GM10266 (cell line): ENCODE measurements at regions not wholly inside any gene's neighbourhood (a gene's known extent, or its start where the extent isn't known, plus 50 kb on each side); places are given as distances from the start of the nearest gene placed in this dataset.
"Not testable (repeated sequence)": the region's sequence is repeated elsewhere in the genome, so short reads cannot be mapped to it uniquely, and the experiment has no call there.

Experiments used
- DNase-seq: peaks from one replicate; pipeline ENCODE4 v3.0.0; 2012; ENCODE audit errors: extremely low spot score
- CTCF ChIP-seq: IDR thresholded peaks from 2 replicates; pipeline ENCODE4 v1.5.1; 2012; ENCODE audit warnings: mild to moderate bottlenecking, low read depth; ENCODE audit not compliant: control insufficient read depth, insufficient read depth; ENCODE audit errors: missing control alignments

- TF ChIP-seq CTCF, result no peak
- DNase-seq, result no peak
These were observed 75.6 kb upstream of the UXS1 start for GRCh38 chr2:106269591-106270291.

- no peak for DNase-seq
These were observed 73.9 kb upstream of the UXS1 start for GRCh38 chr2:106267997-106268396.

GRCh38 chr2:106261871-106262321, 67.8 kb upstream of the UXS1 start:
- DNase-seq, result no peak
- TF ChIP-seq CTCF, result no peak

More at GRCh38 chr2:106267997-106268396, 73.9 kb upstream of the UXS1 start:
- no peak for TF ChIP-seq CTCF

GRCh38 chr2:106258859-106259258, 64.8 kb upstream of the UXS1 start:
- not testable (repeated sequence) for DNase-seq

GRCh38 chr2:106257830-106258229, 63.7 kb upstream of the UXS1 start:
- DNase-seq, result no peak
- no peak for TF ChIP-seq CTCF

GRCh38 chr2:106257135-106257534, 63.0 kb upstream of the UXS1 start:
- TF ChIP-seq CTCF, result no peak
- DNase-seq, result no peak

- not testable (repeated sequence) for DNase-seq
These were observed 55.2 kb upstream of the UXS1 start for GRCh38 chr2:106249157-106249828.

- not testable (repeated sequence) for DNase-seq
- peak; percentile 11 for TF ChIP-seq CTCF
These were observed 54.5 kb upstream of the UXS1 start for GRCh38 chr2:106248548-106249151.
